ENCODE measurements at regions not wholly inside any gene's neighbourhood (a gene's known extent, or its start where the extent isn't known, plus 50 kb on each side); places are given as distances from the start of the nearest gene placed in this dataset.

GRCh38 chr4:181294421-181294820 lies 948.8 kb upstream of the TENM3 start:
- no peak for DNase-seq (ENCODE audit: low spot score)
- intact Hi-C loops (cut with DNase I) = no loop called here

- intact Hi-C loops (cut with DNase I) = no loop called here
- no peak for DNase-seq (ENCODE audit: low spot score)
These were observed 941.2 kb upstream of the TENM3 start for GRCh38 chr4:181301735-181302710.

GRCh38 chr4:181307824-181308223 lies 935.4 kb upstream of the TENM3 start:
- intact Hi-C loops (cut with DNase I) = no loop called here
- DNase-seq (ENCODE audit: low spot score) = no peak

GRCh38 chr4:181308476-181309312 lies 934.5 kb upstream of the TENM3 start:
- DNase-seq (ENCODE audit: low spot score) = no peak
- intact Hi-C loops (cut with DNase I) = no loop called here

- intact Hi-C loops (cut with DNase I) = no loop called here
- no peak for DNase-seq (ENCODE audit: low spot score)
These were observed 931.1 kb upstream of the TENM3 start for GRCh38 chr4:181312066-181312465.

- intact Hi-C loops (cut with DNase I) = no loop called here
- no peak for DNase-seq (ENCODE audit: low spot score)
These were observed 923.6 kb upstream of the TENM3 start for GRCh38 chr4:181319629-181320028.

- DNase-seq (ENCODE audit: low spot score) = no peak
- intact Hi-C loops (cut with DNase I) = no loop called here
These were observed 920.1 kb upstream of the TENM3 start for GRCh38 chr4:181323061-181323460.

- intact Hi-C loops (cut with DNase I) = no loop called here
- no peak for DNase-seq (ENCODE audit: low spot score)
These were observed 912.5 kb upstream of the TENM3 start for GRCh38 chr4:181330654-181331201.

GRCh38 chr4:181331214-181331613 lies 912.0 kb upstream of the TENM3 start:
- no peak for DNase-seq (ENCODE audit: low spot score)
- intact Hi-C loops (cut with DNase I) = no loop called here

- intact Hi-C loops (cut with DNase I) = no loop called here
- DNase-seq (ENCODE audit: low spot score) = no peak
These were observed 897.3 kb upstream of the TENM3 start for GRCh38 chr4:181345931-181346330.

- no peak for DNase-seq (ENCODE audit: low spot score)
- intact Hi-C loops (cut with DNase I) = no loop called here
These were observed 892.4 kb upstream of the TENM3 start for GRCh38 chr4:181350615-181351415.

- intact Hi-C loops (cut with DNase I) = no loop called here
- no peak for DNase-seq (ENCODE audit: low spot score)
These were observed 878.7 kb upstream of the TENM3 start for GRCh38 chr4:181364504-181364903.

GRCh38 chr4:181365671-181366070 lies 877.5 kb upstream of the TENM3 start:
- intact Hi-C loops (cut with DNase I) = no loop called here
- no peak for DNase-seq (ENCODE audit: low spot score)

- intact Hi-C loops (cut with DNase I) = no loop called here
- DNase-seq (ENCODE audit: low spot score) = no peak
These were observed 871.2 kb upstream of the TENM3 start for GRCh38 chr4:181372014-181372413.

- intact Hi-C loops (cut with DNase I) = no loop called here
- no peak for DNase-seq (ENCODE audit: low spot score)
These were observed 867.1 kb upstream of the TENM3 start for GRCh38 chr4:181376058-181376457.

GRCh38 chr4:181388061-181388460 lies 855.1 kb upstream of the TENM3 start:
- DNase-seq (ENCODE audit: low spot score) = no peak
- intact Hi-C loops (cut with DNase I) = no loop called here

- DNase-seq (ENCODE audit: low spot score) = no peak
- intact Hi-C loops (cut with DNase I) = no loop called here
These were observed 826.2 kb upstream of the TENM3 start for GRCh38 chr4:181416966-181417365.

GRCh38 chr4:181418496-181418895 lies 824.7 kb upstream of the TENM3 start:
- intact Hi-C loops (cut with DNase I) = no loop called here
- DNase-seq (ENCODE audit: low spot score) = no peak

- intact Hi-C loops (cut with DNase I) = no loop called here
- no peak for DNase-seq (ENCODE audit: low spot score)
These were observed 822.3 kb upstream of the TENM3 start for GRCh38 chr4:181420950-181421349.

Data from posterior vena cava (tissue), 2 donors.